HEK293 (cell line): ENCODE measurements at regions not wholly inside any gene's neighbourhood (a gene's known extent, or its start where the extent isn't known, plus 50 kb on each side); places are given as distances from the start of the nearest gene placed in this dataset.

Experiments used
- BCL11A ChIP-seq: fragments of 450-650 bp; formaldehyde crosslinking; IDR thresholded peaks from 2 replicates; pipeline ENCODE4 v1.5.1; 2016; ENCODE audit warnings: low read depth, missing biosample characterization, missing genetic modification characterization
- ELK4 ChIP-seq: IDR thresholded peaks from 2 replicates; pipeline ENCODE4 v1.6.1; 2011; ENCODE audit warnings: mild to moderate bottlenecking, low read depth, low read length, borderline replicate concordance
- MEIS1 ChIP-seq: sonication (generic); formaldehyde crosslinking; IDR thresholded peaks from 2 replicates; pipeline ENCODE4 v1.8.1; 2022; ENCODE audit warnings: missing genetic modification reagents, mild to moderate bottlenecking, borderline replicate concordance
- MZF1 ChIP-seq: fragments of 450-650 bp; formaldehyde crosslinking; IDR thresholded peaks from 2 replicates; pipeline ENCODE4 v1.5.1; 2017; ENCODE audit warnings: missing biosample characterization, missing genetic modification characterization, borderline replicate concordance
- ZFP37 ChIP-seq: fragments of 450-650 bp; formaldehyde crosslinking; IDR thresholded peaks from 2 replicates; pipeline ENCODE4 v1.5.1; 2016; ENCODE audit warnings: missing biosample characterization, missing genetic modification characterization
- ZNF335 ChIP-seq: fragments of 450-650 bp; formaldehyde crosslinking; conservative IDR thresholded peaks from 2 replicates; pipeline ENCODE4 v1.5.1; 2016; ENCODE audit warnings: missing biosample characterization, missing genetic modification characterization
- ZNF785 ChIP-seq: fragments of 450-650 bp; formaldehyde crosslinking; IDR thresholded peaks from 2 replicates; pipeline ENCODE4 v1.5.1; 2016; ENCODE audit warnings: missing biosample characterization, missing genetic modification characterization
- TF ChIP-seq, protein P1 (sequence below): fragments of 450-650 bp; formaldehyde crosslinking; IDR thresholded peaks from 2 replicates; pipeline ENCODE4 v1.5.1; 2016; ENCODE audit warnings: missing biosample characterization, missing genetic modification characterization
- TF ChIP-seq, protein P2 (sequence below): fragments of 450-650 bp; formaldehyde crosslinking; IDR thresholded peaks from 2 replicates; pipeline ENCODE4 v1.5.1; 2016; ENCODE audit warnings: missing biosample characterization, missing genetic modification characterization
- TF ChIP-seq, protein P3 (sequence below): fragments of 450-650 bp; formaldehyde crosslinking; IDR thresholded peaks from 2 replicates; pipeline ENCODE4 v1.5.1; 2017; ENCODE audit warnings: missing biosample characterization, missing genetic modification characterization

GRCh38 chr5:125506124-125506523, 759.7 kb upstream of the ZNF608 start:
- TF ChIP-seq, protein P1, sequence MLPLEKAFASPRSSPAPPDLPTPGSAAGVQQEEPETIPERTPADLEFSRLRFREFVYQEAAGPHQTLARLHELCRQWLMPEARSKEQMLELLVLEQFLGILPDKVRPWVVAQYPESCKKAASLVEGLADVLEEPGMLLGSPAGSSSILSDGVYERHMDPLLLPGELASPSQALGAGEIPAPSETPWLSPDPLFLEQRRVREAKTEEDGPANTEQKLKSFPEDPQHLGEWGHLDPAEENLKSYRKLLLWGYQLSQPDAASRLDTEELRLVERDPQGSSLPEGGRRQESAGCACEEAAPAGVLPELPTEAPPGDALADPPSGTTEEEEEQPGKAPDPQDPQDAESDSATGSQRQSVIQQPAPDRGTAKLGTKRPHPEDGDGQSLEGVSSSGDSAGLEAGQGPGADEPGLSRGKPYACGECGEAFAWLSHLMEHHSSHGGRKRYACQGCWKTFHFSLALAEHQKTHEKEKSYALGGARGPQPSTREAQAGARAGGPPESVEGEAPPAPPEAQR: no peak
- TF ChIP-seq ZNF335 (tag by site-specific recombination) (no peak), BCL11A (tag by site-specific recombination) (no peak), ZNF785 (tag by site-specific recombination) (no peak), ELK4 (no peak), MZF1 (no peak), ZFP37 (tag by site-specific recombination) (no peak), MEIS1 (CRISPR knock-in tag) (no peak)
- TF ChIP-seq, protein P2, sequence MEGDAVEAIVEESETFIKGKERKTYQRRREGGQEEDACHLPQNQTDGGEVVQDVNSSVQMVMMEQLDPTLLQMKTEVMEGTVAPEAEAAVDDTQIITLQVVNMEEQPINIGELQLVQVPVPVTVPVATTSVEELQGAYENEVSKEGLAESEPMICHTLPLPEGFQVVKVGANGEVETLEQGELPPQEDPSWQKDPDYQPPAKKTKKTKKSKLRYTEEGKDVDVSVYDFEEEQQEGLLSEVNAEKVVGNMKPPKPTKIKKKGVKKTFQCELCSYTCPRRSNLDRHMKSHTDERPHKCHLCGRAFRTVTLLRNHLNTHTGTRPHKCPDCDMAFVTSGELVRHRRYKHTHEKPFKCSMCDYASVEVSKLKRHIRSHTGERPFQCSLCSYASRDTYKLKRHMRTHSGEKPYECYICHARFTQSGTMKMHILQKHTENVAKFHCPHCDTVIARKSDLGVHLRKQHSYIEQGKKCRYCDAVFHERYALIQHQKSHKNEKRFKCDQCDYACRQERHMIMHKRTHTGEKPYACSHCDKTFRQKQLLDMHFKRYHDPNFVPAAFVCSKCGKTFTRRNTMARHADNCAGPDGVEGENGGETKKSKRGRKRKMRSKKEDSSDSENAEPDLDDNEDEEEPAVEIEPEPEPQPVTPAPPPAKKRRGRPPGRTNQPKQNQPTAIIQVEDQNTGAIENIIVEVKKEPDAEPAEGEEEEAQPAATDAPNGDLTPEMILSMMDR (tag by site-specific recombination): no peak
- TF ChIP-seq, protein P3, sequence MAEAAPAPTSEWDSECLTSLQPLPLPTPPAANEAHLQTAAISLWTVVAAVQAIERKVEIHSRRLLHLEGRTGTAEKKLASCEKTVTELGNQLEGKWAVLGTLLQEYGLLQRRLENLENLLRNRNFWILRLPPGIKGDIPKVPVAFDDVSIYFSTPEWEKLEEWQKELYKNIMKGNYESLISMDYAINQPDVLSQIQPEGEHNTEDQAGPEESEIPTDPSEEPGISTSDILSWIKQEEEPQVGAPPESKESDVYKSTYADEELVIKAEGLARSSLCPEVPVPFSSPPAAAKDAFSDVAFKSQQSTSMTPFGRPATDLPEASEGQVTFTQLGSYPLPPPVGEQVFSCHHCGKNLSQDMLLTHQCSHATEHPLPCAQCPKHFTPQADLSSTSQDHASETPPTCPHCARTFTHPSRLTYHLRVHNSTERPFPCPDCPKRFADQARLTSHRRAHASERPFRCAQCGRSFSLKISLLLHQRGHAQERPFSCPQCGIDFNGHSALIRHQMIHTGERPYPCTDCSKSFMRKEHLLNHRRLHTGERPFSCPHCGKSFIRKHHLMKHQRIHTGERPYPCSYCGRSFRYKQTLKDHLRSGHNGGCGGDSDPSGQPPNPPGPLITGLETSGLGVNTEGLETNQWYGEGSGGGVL (tag by site-specific recombination): no peak
